ACC112 (cell line): ENCODE measurements at regions not wholly inside any gene's neighbourhood (a gene's known extent, or its start where the extent isn't known, plus 50 kb on each side); places are given as distances from the start of the nearest gene placed in this dataset.
"Not testable (repeated sequence)": the region's sequence is repeated elsewhere in the genome, so short reads cannot be mapped to it uniquely, and the experiment has no call there.

Experiments used
- H2AFZ ChIP-seq: fragments of 200-600 bp; sonication (generic); one replicate; pipeline ENCODE4 v1.6.0; 2017; ENCODE audit warnings: antibody characterized with exemption, low read length; ENCODE audit not compliant: unreplicated experiment
- H3K27ac ChIP-seq: fragments of 200-600 bp; sonication (generic); 2 replicates; pipeline ENCODE4 v1.5.1; 2014; ENCODE audit warnings: low read depth, mild to moderate bottlenecking, antibody characterized with exemption, low read length, moderate library complexity
- H3K27me3 ChIP-seq: fragments of 200-600 bp; sonication (generic); 2 replicates; pipeline ENCODE4 v1.6.1; 2014; ENCODE audit warnings: mild to moderate bottlenecking, antibody characterized with exemption, low read length, moderate library complexity, mixed read lengths; ENCODE audit not compliant: insufficient read depth
- H3K36me3 ChIP-seq: fragments of 200-600 bp; sonication (generic); 2 replicates; pipeline ENCODE4 v1.6.1; 2016; ENCODE audit warnings: mild to moderate bottlenecking, antibody characterized with exemption, low read length, moderate library complexity, mixed read lengths; ENCODE audit not compliant: insufficient read depth
- H3K4me1 ChIP-seq: fragments of 200-600 bp; sonication (generic); one replicate; pipeline ENCODE4 v1.6.1; 2016; ENCODE audit warnings: low read length, mixed read lengths; ENCODE audit not compliant: insufficient read depth, unreplicated experiment, control insufficient read depth
- H3K4me3 ChIP-seq: fragments of 200-600 bp; sonication (generic); 2 replicates; pipeline ENCODE4 v1.5.1; 2014; ENCODE audit warnings: mild to moderate bottlenecking, low read depth, low read length
- H3K79me2 ChIP-seq: fragments of 200-600 bp; sonication (generic); one replicate; pipeline ENCODE4 v1.6.0; 2016; ENCODE audit warnings: low read length; ENCODE audit not compliant: control insufficient read depth, unreplicated experiment, insufficient read depth

DNA sequence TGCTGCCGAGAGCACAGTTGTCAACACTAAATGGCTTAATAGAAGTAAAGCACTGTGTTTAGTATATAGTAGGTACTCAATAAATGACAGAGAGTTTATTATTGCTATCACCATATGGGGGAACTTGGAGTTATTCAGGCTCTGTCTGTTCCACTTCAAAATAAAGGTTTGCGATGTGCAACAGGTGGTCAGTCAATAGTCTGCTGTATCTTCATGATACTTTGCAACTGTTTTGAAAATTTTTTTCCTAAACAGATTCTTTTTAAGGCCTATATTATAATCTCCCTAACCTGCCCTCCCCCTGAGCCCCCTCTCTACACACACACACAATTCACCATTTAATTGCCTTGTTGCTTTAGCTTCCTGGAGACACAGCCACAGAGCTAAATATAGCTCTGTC lies 164.7 kb upstream of the NR2F2 start:
- Histone ChIP-seq H2AFZ (no peak overlapping the region), H3K36me3 (no peaks in the 10 kb centered on the region), H3K27ac (no peak overlapping the region), H3K79me2 (no peaks in the 10 kb centered on the region), H3K4me3 (no peak overlapping the region), H3K4me1 (no peaks in the 10 kb centered on the region), H3K27me3 (no peaks in the 10 kb centered on the region)

- no peaks in the 10 kb centered on the region for H3K27me3 ChIP-seq
- H3K4me3 ChIP-seq: no peak overlapping the region
- no peak overlapping the region for H3K27ac ChIP-seq
- H3K4me1 ChIP-seq: no peaks in the 10 kb centered on the region
- no peaks in the 10 kb centered on the region for H3K36me3 ChIP-seq
- no peaks in the 10 kb centered on the region for H3K79me2 ChIP-seq
- H2AFZ ChIP-seq: no peak overlapping the region
These were observed 164.0 kb upstream of the NR2F2 start for GRCh38 chr15:96166223-96167200.

GRCh38 chr15:96170616-96170978 lies 159.9 kb upstream of the NR2F2 start:
- not testable (repeated sequence) for H3K4me1 ChIP-seq, H3K4me3 ChIP-seq, H3K27ac ChIP-seq, H2AFZ ChIP-seq, H3K27me3 ChIP-seq, H3K36me3 ChIP-seq, H3K79me2 ChIP-seq

- no peak overlapping the region for H3K27ac ChIP-seq
- H3K4me3 ChIP-seq: no peak overlapping the region
- H3K79me2 ChIP-seq: no peaks in the 10 kb centered on the region
- no peaks in the 10 kb centered on the region for H3K4me1 ChIP-seq
- no peak overlapping the region for H2AFZ ChIP-seq
- H3K27me3 ChIP-seq: no peaks in the 10 kb centered on the region
- no peaks in the 10 kb centered on the region for H3K36me3 ChIP-seq
These were observed 159.3 kb upstream of the NR2F2 start for GRCh38 chr15:96170979-96171739.

DNA sequence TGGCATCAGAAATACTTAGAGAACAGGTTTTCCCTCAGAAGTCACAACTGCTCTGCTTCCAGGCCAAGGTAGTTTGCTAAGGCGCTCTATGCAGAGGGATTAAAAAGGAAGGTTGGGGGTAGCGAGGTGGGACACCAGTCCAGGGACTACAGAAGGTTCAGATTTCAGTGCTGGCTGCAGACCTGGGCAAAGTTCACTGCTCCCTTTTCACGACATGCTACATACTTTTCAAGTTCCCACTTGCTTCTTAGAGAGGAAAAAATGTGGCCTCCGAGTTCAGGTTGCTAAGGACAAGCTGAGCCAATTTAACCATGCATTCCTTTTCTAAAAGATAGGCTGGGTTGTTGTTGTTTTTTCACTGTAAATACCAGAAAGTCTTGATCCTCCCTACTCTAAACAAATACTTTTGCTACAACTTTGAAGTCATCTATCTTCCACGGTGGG lies 158.6 kb upstream of the NR2F2 start:
- Histone ChIP-seq H3K27me3 (no peaks in the 10 kb centered on the region), H3K4me1 (no peaks in the 10 kb centered on the region), H3K27ac (no peak overlapping the region), H3K36me3 (no peaks in the 10 kb centered on the region), H2AFZ (no peak overlapping the region), H3K4me3 (no peak overlapping the region), H3K79me2 (no peaks in the 10 kb centered on the region)

GRCh38 chr15:96172417-96172816 lies 158.1 kb upstream of the NR2F2 start:
- Histone ChIP-seq H3K36me3 (no peaks in the 10 kb centered on the region), H3K27me3 (no peaks in the 10 kb centered on the region), H3K4me3 (no peak overlapping the region), H3K4me1 (no peaks in the 10 kb centered on the region), H3K27ac (no peak overlapping the region), H2AFZ (no peak overlapping the region), H3K79me2 (no peaks in the 10 kb centered on the region)

DNA sequence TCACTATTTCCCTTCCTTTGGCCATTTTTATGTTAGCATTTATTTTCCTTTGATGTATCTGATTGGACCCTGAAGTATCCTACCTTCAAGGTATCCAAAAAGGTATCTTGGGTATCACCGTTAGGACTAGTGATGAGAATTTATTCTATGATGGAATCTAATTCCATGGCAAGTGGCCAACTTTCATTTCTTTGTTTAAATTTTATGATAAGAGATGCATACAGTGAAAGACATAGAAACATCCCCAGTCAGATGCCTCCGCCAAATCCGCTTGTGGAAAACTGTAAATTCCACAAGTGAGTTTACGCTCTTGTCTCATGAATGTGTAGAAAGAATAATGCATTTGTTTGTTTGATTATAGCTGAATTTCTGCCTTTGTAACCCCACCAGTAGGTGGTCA lies 153.7 kb upstream of the NR2F2 start:
- no peak overlapping the region for H3K27ac ChIP-seq
- no peaks in the 10 kb centered on the region for H3K79me2 ChIP-seq
- no peaks in the 10 kb centered on the region for H3K36me3 ChIP-seq
- H3K4me3 ChIP-seq: no peak overlapping the region
- peaks cover 5% of the 10 kb centered on the region for H3K4me1 ChIP-seq
- H2AFZ ChIP-seq: no peak overlapping the region
- H3K27me3 ChIP-seq: no peaks in the 10 kb centered on the region

- no peaks in the 10 kb centered on the region for H3K27me3 ChIP-seq
- no peak overlapping the region for H3K4me3 ChIP-seq
- H3K36me3 ChIP-seq: no peaks in the 10 kb centered on the region
- H2AFZ ChIP-seq: no peak overlapping the region
- peaks cover 10% of the 10 kb centered on the region for H3K4me1 ChIP-seq
- no peaks in the 10 kb centered on the region for H3K79me2 ChIP-seq
- H3K27ac ChIP-seq: no peak overlapping the region
These were observed 153.2 kb upstream of the NR2F2 start for GRCh38 chr15:96177279-96177678.

DNA sequence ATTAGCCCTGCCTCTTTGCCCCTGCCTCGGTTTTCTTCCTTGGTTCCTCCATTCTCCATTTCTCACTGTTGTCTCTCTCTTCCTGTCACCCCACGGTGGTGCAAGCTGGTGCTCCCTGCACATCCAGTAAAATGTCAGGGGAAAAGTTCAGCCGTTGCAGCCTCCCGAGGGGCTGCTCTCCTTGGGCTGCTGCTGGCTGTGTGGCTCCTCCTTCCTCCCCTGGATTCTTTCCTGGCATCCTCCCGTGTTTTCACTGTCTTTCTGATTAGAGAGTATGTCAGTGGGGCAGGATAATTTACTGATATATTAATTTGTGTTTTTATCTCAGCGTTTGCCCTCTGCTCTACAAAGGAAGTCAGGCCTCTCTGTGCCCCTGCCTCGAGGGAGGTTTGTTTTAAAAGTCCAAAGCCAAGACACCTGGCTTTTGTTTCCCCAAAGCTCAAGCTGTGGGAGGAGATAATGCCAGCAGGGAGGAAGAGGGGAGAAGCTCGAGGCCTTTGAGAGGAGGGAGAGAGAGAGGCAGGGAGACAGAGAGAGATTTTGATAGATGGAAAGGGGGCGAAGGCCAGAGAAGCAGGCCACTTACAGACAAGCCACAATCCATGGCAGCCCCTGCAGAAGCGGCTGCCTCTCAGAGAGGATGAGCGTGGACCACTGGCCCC lies 150.3 kb upstream of the NR2F2 start:
- Histone ChIP-seq H3K27ac (no peak overlapping the region), H3K4me1 (peaks cover 16% of the 10 kb centered on the region), H3K79me2 (no peaks in the 10 kb centered on the region), H2AFZ (no peak overlapping the region), H3K4me3 (no peak overlapping the region), H3K36me3 (no peaks in the 10 kb centered on the region), H3K27me3 (no peaks in the 10 kb centered on the region)

DNA sequence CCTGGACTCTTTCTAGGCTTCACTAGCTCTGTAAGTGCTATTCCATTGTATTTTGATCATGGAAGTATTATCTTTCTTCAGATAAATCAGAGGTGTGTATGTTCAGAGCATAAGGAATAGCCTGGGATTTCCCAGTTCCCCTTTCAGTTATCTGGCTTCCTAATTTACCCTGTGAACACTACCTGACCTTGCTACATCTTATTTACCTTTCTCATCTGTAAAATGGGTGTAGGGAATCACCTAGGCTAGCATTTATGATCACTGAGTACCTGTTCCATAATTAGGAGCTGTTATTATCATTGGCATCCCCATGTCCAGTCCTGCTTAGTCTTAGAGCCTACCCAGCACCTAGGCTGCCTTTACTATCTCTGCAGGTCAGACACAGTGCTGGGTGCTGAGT lies 149.3 kb upstream of the NR2F2 start:
- Histone ChIP-seq H3K4me1 (peaks cover 16% of the 10 kb centered on the region), H3K79me2 (no peaks in the 10 kb centered on the region), H2AFZ (no peak overlapping the region), H3K27ac (peak overlapping the region; percentile 69; the same call in 1 of the 2 replicates), H3K36me3 (no peaks in the 10 kb centered on the region), H3K27me3 (no peaks in the 10 kb centered on the region), H3K4me3 (no peak overlapping the region)
